HCT116 (cell line): ENCODE measurements at regions not wholly inside any gene's neighbourhood (a gene's known extent, or its start where the extent isn't known, plus 50 kb on each side); places are given as distances from the start of the nearest gene placed in this dataset.

ENCODE experiments used
- CEBPB ChIP-seq: IDR thresholded peaks from 2 replicates; pipeline ENCODE4 v1.6.1; 2012; ENCODE audit warnings: low read depth
- JUND ChIP-seq: IDR thresholded peaks from 2 replicates; pipeline ENCODE4 v1.6.1; 2012
- POLR2A ChIP-seq: IDR thresholded peaks from 2 replicates; pipeline ENCODE4 v1.7.0; 2011; ENCODE audit warnings: borderline replicate concordance; ENCODE audit not compliant: insufficient read depth, insufficient read length; ENCODE audit errors: extremely low read depth
- POLR2AphosphoS5 ChIP-seq: IDR thresholded peaks from 2 replicates; pipeline ENCODE4 v1.6.1; 2011; ENCODE audit warnings: mild to moderate bottlenecking, low read depth, low read length, moderate library complexity
- RAD21 ChIP-seq: IDR thresholded peaks from 2 replicates; pipeline ENCODE4 v1.6.1; 2012; ENCODE audit warnings: low read depth, mild to moderate bottlenecking

DNA sequence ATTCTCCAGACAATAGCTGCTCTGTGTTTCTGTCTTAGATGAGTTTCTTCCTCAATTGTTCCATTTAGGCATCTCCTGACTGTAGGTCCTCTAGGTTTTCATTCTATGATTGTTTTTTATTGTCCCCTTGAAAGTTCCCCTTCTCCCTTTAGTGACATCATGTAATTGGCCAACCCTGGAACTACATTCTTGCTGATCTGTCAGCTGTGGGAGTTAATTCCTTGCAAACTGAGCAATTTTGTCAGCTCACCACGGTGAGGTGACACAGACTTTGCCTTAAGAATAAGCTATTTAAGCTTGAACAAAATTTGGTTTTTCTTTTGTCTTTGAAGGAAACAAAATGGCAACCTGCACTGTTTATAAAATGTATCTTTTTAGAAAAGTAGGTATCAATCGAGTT is 95.9 kb downstream of the TXNL1 start:
- TF ChIP-seq JUND (no peak), RAD21 (no peak), POLR2AphosphoS5 (no peak), POLR2A (no peak), CEBPB (no peak)
